Neural cell (in vitro differentiated cells): ENCODE measurements at regions not wholly inside any gene's neighbourhood (a gene's known extent, or its start where the extent isn't known, plus 50 kb on each side); places are given as distances from the start of the nearest gene placed in this dataset.

Experiments used
- H2AFZ ChIP-seq: fragments of 200-600, 300-800 bp; sonication (generic), shearing (Covaris generic); 2 replicates; pipeline ENCODE4 v1.6.0; 2014; ENCODE audit warnings: low read depth, mild to moderate bottlenecking, antibody characterized with exemption, low read length, moderate library complexity
- H3F3A ChIP-seq: fragments of 200-600 bp; shearing (Covaris generic); 2 replicates; pipeline ENCODE4 v1.6.1; 2016; ENCODE audit warnings: mild to moderate bottlenecking, moderate library complexity, mixed read lengths, antibody characterized with exemption, low read length; ENCODE audit not compliant: insufficient read depth, poor library complexity, severe bottlenecking
- H3K27ac ChIP-seq: fragments of 200-600, 300-800 bp; sonication (generic), shearing (Covaris generic); 2 replicates; pipeline ENCODE4 v1.5.1; 2014; ENCODE audit warnings: mild to moderate bottlenecking, low read length, moderate library complexity
- H3K27me3 ChIP-seq: fragments of 300-800, 200-600 bp; sonication (generic), shearing (Covaris generic); 2 replicates; pipeline ENCODE4 v1.6.0; 2014; ENCODE audit warnings: mild to moderate bottlenecking, low read depth, low read length, moderate library complexity; ENCODE audit not compliant: insufficient read depth
- H3K36me3 ChIP-seq: fragments of 300-800, 200-600 bp; sonication (generic), shearing (Covaris generic); 2 replicates; pipeline ENCODE4 v1.5.1; 2014; ENCODE audit warnings: mild to moderate bottlenecking, antibody characterized with exemption, low read length, moderate library complexity; ENCODE audit not compliant: insufficient read depth
- H3K4me2 ChIP-seq: fragments of 300-800, 200-600 bp; sonication (generic), shearing (Covaris generic); 2 replicates; pipeline ENCODE4 v1.6.0; 2014; ENCODE audit warnings: mild to moderate bottlenecking, low read length
- H3K4me3 ChIP-seq: fragments of 300-800, 200-600 bp; sonication (generic), shearing (Covaris generic); 2 replicates; pipeline ENCODE4 v1.5.1; 2014; ENCODE audit warnings: mild to moderate bottlenecking, low read length, moderate library complexity
- H3K79me2 ChIP-seq: fragments of 200-600 bp; shearing (Covaris generic); replicated peaks from 2 replicates; pipeline ENCODE4 v1.6.0; 2014; ENCODE audit warnings: mild to moderate bottlenecking, low read length, moderate library complexity; ENCODE audit not compliant: insufficient read depth
- H3K9ac ChIP-seq: fragments of 300-800, 200-600 bp; sonication (generic), shearing (Covaris generic); 2 replicates; pipeline ENCODE4 v1.6.1; 2016; ENCODE audit warnings: mild to moderate bottlenecking, low read length, mixed read lengths
- H3K9me2 ChIP-seq: fragments of 200-600 bp; shearing (Covaris generic); 2 replicates; pipeline ENCODE4 v1.6.1; 2016; ENCODE audit warnings: mild to moderate bottlenecking, low read length, mixed read lengths; ENCODE audit not compliant: insufficient read depth
- H3K9me3 ChIP-seq: fragments of 200-600, 300-800 bp; sonication (generic), shearing (Covaris generic); 2 replicates; pipeline ENCODE4 v1.6.1; 2016; ENCODE audit warnings: mild to moderate bottlenecking, mixed run types, low read length, moderate library complexity, mixed read lengths
- H4K20me1 ChIP-seq: fragments of 200-600 bp; shearing (Covaris generic); 2 replicates; pipeline ENCODE4 v1.6.1; 2016; ENCODE audit warnings: mild to moderate bottlenecking, mixed run types; ENCODE audit not compliant: insufficient read depth
- CTCF ChIP-seq: fragments of 450-650 bp; IDR thresholded peaks from 2 replicates; pipeline ENCODE4 v1.5.1; 2014; ENCODE audit warnings: antibody characterized with exemption, mild to moderate bottlenecking, moderate library complexity; ENCODE audit not compliant: poor library complexity, severe bottlenecking
- EP300 ChIP-seq: fragments of 450-650 bp; conservative IDR thresholded peaks from 2 replicates; pipeline ENCODE4 v1.6.1; 2014; ENCODE audit warnings: antibody characterized with exemption, mild to moderate bottlenecking, moderate library complexity; ENCODE audit not compliant: poor library complexity, severe bottlenecking
- EZH2 ChIP-seq: fragments of 200-600, 300-800 bp; shearing (Covaris generic), sonication (generic); IDR thresholded peaks from 2 replicates; pipeline ENCODE4 v1.6.1; 2014; ENCODE audit warnings: antibody characterized with exemption, low read length, borderline replicate concordance, mild to moderate bottlenecking; ENCODE audit not compliant: insufficient read depth, poor library complexity, severe bottlenecking
- MXI1 ChIP-seq: fragments of 450-650 bp; conservative IDR thresholded peaks from 2 replicates; pipeline ENCODE4 v1.6.1; 2014; ENCODE audit warnings: antibody characterized with exemption, mild to moderate bottlenecking; ENCODE audit not compliant: poor library complexity, severe bottlenecking
- POLR2AphosphoS5 ChIP-seq: IDR thresholded peaks from 2 replicates; pipeline ENCODE4 v1.6.1; 2012
- RAD21 ChIP-seq: fragments of 450-650 bp; conservative IDR thresholded peaks from 2 replicates; pipeline ENCODE4 v1.6.1; 2014; ENCODE audit warnings: antibody characterized with exemption, mild to moderate bottlenecking, moderate library complexity
- REST ChIP-seq: IDR thresholded peaks from 2 replicates; pipeline ENCODE4 v1.6.1; 2012; ENCODE audit warnings: borderline replicate concordance
- SMC3 ChIP-seq: fragments of 450-650 bp; conservative IDR thresholded peaks from 2 replicates; pipeline ENCODE4 v1.6.1; 2014; ENCODE audit warnings: antibody characterized with exemption, mild to moderate bottlenecking, moderate library complexity; ENCODE audit not compliant: poor library complexity
- TAF1 ChIP-seq: IDR thresholded peaks from 2 replicates; pipeline ENCODE4 v1.6.1; 2012; ENCODE audit warnings: low read depth

- H3K79me2 ChIP-seq, result no peaks in the 10 kb centered on the region
- no peaks in the 10 kb centered on the region for H3K9me2 ChIP-seq
- H3F3A ChIP-seq, result no peaks in the 10 kb centered on the region
- H3K9ac ChIP-seq, result no peak overlapping the region
- H3K9me3 ChIP-seq, result no peaks in the 10 kb centered on the region
- no peaks in the 10 kb centered on the region for H3K27me3 ChIP-seq
- H2AFZ ChIP-seq, result no peak overlapping the region
- H4K20me1 ChIP-seq, result no peaks in the 10 kb centered on the region
- TF ChIP-seq TAF1 (no peak), MXI1 (no peak), POLR2AphosphoS5 (no peak), SMC3 (no peak), EZH2 (no peak), CTCF (no peak), EP300 (no peak), RAD21 (no peak), REST (no peak)
- no peaks in the 10 kb centered on the region for H3K36me3 ChIP-seq
- no peak overlapping the region for H3K4me2 ChIP-seq
- no peak overlapping the region for H3K4me3 ChIP-seq
- H3K27ac ChIP-seq, result no peak overlapping the region
These were observed 70.6 kb upstream of the SNRK start for GRCh38 chr3:43215663-43216275.

- no peak overlapping the region for H3K9ac ChIP-seq
These were observed 71.2 kb upstream of the SNRK start for GRCh38 chr3:43215138-43215537.

More at GRCh38 chr3:43215138-43215537, 71.2 kb upstream of the SNRK start:
- Histone ChIP-seq H3K27me3 (no peaks in the 10 kb centered on the region), H3F3A (no peaks in the 10 kb centered on the region), H2AFZ (no peak overlapping the region), H3K4me2 (no peak overlapping the region), H3K9me2 (no peaks in the 10 kb centered on the region), H3K9me3 (no peaks in the 10 kb centered on the region), H4K20me1 (no peaks in the 10 kb centered on the region), H3K36me3 (no peaks in the 10 kb centered on the region), H3K79me2 (no peaks in the 10 kb centered on the region), H3K4me3 (no peak overlapping the region), H3K27ac (no peak overlapping the region)
- no peak for TF ChIP-seq RAD21
- TF ChIP-seq EZH2, result no peak
- TF ChIP-seq TAF1, result no peak
- TF ChIP-seq CTCF, result no peak
- TF ChIP-seq POLR2AphosphoS5, result no peak
- TF ChIP-seq MXI1, result no peak
- no peak for TF ChIP-seq SMC3
- TF ChIP-seq REST, result no peak
- TF ChIP-seq EP300, result no peak
